PC-9 (cell line): ENCODE measurements at regions not wholly inside any gene's neighbourhood (a gene's known extent, or its start where the extent isn't known, plus 50 kb on each side); places are given as distances from the start of the nearest gene placed in this dataset.

ENCODE experiments used
- BruUV-seq: library from RNA; stranded (reverse); fragments of 400-500 nt; replicated peaks from 2 replicates; lab custom pipeline; 2021; lab: Mats Ljungman, UMichigan
- CTCF ChIA-PET: fragments of 300-600 bp; sonication (Branson Sonifier 250); formaldehyde crosslinking; loops from one replicate; lab custom pipeline; 2022; ENCODE audit warnings: antibody characterized with exemption; lab: Charles Lee
- POLR2A ChIA-PET: fragments of 300-600 bp; sonication (Branson Sonifier 250); formaldehyde crosslinking; loops from one replicate; lab custom pipeline; 2022; ENCODE audit warnings: antibody characterized with exemption; ENCODE audit not compliant: unreplicated experiment; lab: Charles Lee
- DNase-seq, 2 experiments: peaks; one replicate each; pipeline versions ENCODE4 v3.0.0 to v3.0.0-alpha.2; 2015 to 2022; ENCODE audit warnings: mixed read lengths in 1 of 2
- H2AFZ ChIP-seq: fragments of 200-600 bp; sonication (generic); 2 replicates; pipeline ENCODE4 v1.8.1; 2017; ENCODE audit warnings: antibody characterized with exemption
- H3F3A ChIP-seq: fragments of 200-600 bp; sonication (generic); 2 replicates; pipeline ENCODE4 v1.8.1; 2017; ENCODE audit warnings: antibody characterized with exemption, mild to moderate bottlenecking, low read depth; ENCODE audit not compliant: insufficient read depth
- H3K27ac ChIP-seq: fragments of 200-600 bp; sonication (generic); 2 replicates; pipeline ENCODE4 v1.6.1; 2016; ENCODE audit warnings: mixed run types
- H3K27me3 ChIP-seq: fragments of 200-600 bp; sonication (generic); 2 replicates; pipeline ENCODE4 v1.6.1; 2016; ENCODE audit warnings: low read depth, mixed run types; ENCODE audit not compliant: insufficient read depth
- H3K36me3 ChIP-seq: fragments of 200-600 bp; sonication (generic); 2 replicates; pipeline ENCODE4 v1.6.1; 2016; ENCODE audit warnings: low read depth, mixed run types
- H3K4me1 ChIP-seq: fragments of 200-600 bp; sonication (generic); replicated peaks from 2 replicates; pipeline ENCODE4 v1.6.1; 2016; ENCODE audit warnings: mixed run types; ENCODE audit not compliant: insufficient read depth
- H3K4me2 ChIP-seq: fragments of 200-600 bp; sonication (generic); 2 replicates; pipeline ENCODE4 v1.6.1; 2017; ENCODE audit warnings: mixed run types
- H3K4me3 ChIP-seq: fragments of 200-600 bp; sonication (generic); 2 replicates; pipeline ENCODE4 v1.6.1; 2016; ENCODE audit warnings: mixed run types
- H3K79me2 ChIP-seq: fragments of 200-600 bp; sonication (generic); 2 replicates; pipeline ENCODE4 v1.6.1; 2017; ENCODE audit warnings: low read depth, mixed run types
- H3K9me2 ChIP-seq: fragments of 200-600 bp; sonication (generic); 2 replicates; pipeline ENCODE4 v1.8.1; 2017; ENCODE audit warnings: mild to moderate bottlenecking; ENCODE audit not compliant: insufficient read depth
- H3K9me3 ChIP-seq: fragments of 200-600 bp; sonication (generic); 2 replicates; pipeline ENCODE4 v1.8.1; 2016; ENCODE audit warnings: low read depth; ENCODE audit not compliant: insufficient read depth
- H4K20me1 ChIP-seq: fragments of 200-600 bp; sonication (generic); 2 replicates; pipeline ENCODE4 v1.8.1; 2017; ENCODE audit not compliant: insufficient read depth
- CTCF ChIP-seq: fragments of 200-600 bp; sonication (generic); conservative IDR thresholded peaks from 2 replicates; pipeline ENCODE4 v1.6.1; 2017; ENCODE audit warnings: mixed run types, antibody characterized with exemption, mild to moderate bottlenecking, moderate library complexity
- EZH2 ChIP-seq: fragments of 200-600 bp; sonication (generic); IDR thresholded peaks from 2 replicates; pipeline ENCODE4 v1.8.0; 2017; ENCODE audit warnings: antibody characterized with exemption, low read depth
- intact Hi-C: fragments of 100-400 bp; cut with micrococcal nuclease; formaldehyde crosslinking; loops from one replicate; pipeline ENCODE4 v1.10.0; 2022; ENCODE audit not compliant: unreplicated experiment

DNA sequence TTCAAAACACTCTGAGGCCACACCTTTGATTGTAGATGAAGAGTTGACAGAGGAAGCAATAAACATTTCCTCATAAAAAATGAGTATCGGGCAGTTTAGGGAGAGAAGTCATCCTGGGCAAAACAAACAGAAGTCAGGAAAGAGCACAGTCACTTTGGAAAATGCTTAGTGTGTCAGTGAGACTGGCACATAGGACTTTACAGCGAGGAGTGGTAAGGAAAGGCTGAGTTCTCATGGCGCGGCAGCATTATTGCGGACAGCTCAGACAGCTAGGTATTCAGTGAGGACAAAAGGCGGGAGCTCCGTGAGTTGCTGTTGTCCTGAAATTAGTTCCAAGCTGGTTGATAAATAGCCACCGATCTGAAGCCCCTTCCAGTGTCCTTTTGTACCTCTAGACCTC lies 229.9 kb downstream of the SNAPC1 start:
- H3K36me3 ChIP-seq, result no peaks in the 10 kb centered on the region
- BruUV-seq, result no TSS peak
- no peak overlapping the region for H3K4me2 ChIP-seq
- no peak overlapping the region for H3K4me3 ChIP-seq
- no peaks in the 10 kb centered on the region for H3K4me1 ChIP-seq
- H4K20me1 ChIP-seq, result no peaks in the 10 kb centered on the region
- H3K9me2 ChIP-seq, result no peaks in the 10 kb centered on the region; the same call in 1 of the 2 replicates
- ChIA-PET POLR2A (no interaction called here), CTCF (no interaction called here)
- intact Hi-C loops, result no loop called here
- no peak overlapping the region for H2AFZ ChIP-seq
- DNase-seq, result no peak
- no peaks in the 10 kb centered on the region for H3K79me2 ChIP-seq
- H3K9me3 ChIP-seq, result no peaks in the 10 kb centered on the region
- H3F3A ChIP-seq, result no peaks in the 10 kb centered on the region
- H3K27me3 ChIP-seq, result no peaks in the 10 kb centered on the region
- TF ChIP-seq EZH2 (no peak), CTCF (no peak)
- H3K27ac ChIP-seq, result no peak overlapping the region

DNA sequence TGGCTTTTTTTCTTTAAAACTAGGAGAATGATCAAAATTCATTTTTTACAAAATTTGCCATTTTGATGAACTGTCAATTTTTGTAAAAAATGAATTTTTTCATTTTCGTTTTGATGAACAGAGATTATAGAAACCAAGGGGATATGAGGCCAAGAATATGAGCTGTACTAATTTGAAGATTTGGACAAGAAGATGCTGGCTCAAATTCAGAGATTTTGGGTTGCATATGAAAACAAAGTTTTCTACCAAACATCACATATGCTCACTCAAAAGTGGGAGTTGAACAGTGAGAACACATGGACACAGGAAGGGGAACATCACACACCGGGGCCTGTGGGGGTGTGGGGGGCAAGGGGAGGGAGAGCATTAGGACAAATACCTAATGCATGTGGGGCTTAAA lies 230.7 kb downstream of the SNAPC1 start:
- POLR2A ChIA-PET, result no interaction called here
- TF ChIP-seq EZH2 (no peak), CTCF (no peak)

DNA sequence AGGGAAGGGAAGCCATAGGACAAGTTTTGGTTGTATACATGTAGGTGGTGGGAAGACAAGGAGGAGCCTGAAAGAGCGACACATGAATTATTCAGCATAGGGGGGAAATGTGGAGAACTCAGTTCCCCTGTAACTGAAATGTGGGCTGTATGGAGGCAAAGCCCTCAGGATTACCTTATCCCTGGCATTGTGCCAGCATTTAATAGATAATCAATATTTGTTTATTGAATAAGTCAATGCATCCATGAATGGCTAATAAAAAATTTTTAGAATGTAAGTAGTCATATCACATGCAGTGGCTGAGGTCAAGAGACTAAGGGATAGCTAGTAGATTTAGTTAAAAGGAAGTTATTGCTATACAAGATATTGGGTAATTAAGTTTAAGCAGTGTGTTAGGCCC lies 232.4 kb downstream of the SNAPC1 start:
- H3K4me1 ChIP-seq, result no peaks in the 10 kb centered on the region
- H3K9me3 ChIP-seq, result no peaks in the 10 kb centered on the region
- no peaks in the 10 kb centered on the region for H3F3A ChIP-seq
- H3K27me3 ChIP-seq, result no peaks in the 10 kb centered on the region
- no TSS peak for BruUV-seq
- DNase-seq, result no peak
- no peaks in the 10 kb centered on the region for H3K9me2 ChIP-seq
- no peaks in the 10 kb centered on the region for H3K79me2 ChIP-seq
- H3K27ac ChIP-seq, result no peak overlapping the region
- H4K20me1 ChIP-seq, result no peaks in the 10 kb centered on the region
- no peaks in the 10 kb centered on the region for H3K36me3 ChIP-seq
- ChIA-PET POLR2A (no interaction called here), CTCF (interaction anchor here (0.5 kb wide), 1 partner anchor 27 kb away, joined by 3 read pairs; no protein-coding TSS in a partner anchor)
- no peak overlapping the region for H3K4me3 ChIP-seq
- H2AFZ ChIP-seq, result no peak overlapping the region
- intact Hi-C loops, result no loop called here
- TF ChIP-seq EZH2 (no peak), CTCF (no peak)
- H3K4me2 ChIP-seq, result no peak overlapping the region

More for the DNA sequence above, 230.7 kb downstream of the SNAPC1 start:
- no peak overlapping the region for H3K4me3 ChIP-seq
- no peaks in the 10 kb centered on the region for H3K36me3 ChIP-seq
- H3K27ac ChIP-seq, result no peak overlapping the region
- H3K9me3 ChIP-seq, result no peaks in the 10 kb centered on the region
- H2AFZ ChIP-seq, result no peak overlapping the region
- no TSS peak for BruUV-seq
- H3K9me2 ChIP-seq, result no peaks in the 10 kb centered on the region; the same call in 1 of the 2 replicates
- CTCF ChIA-PET, result no interaction called here
- DNase-seq, result no peak
- H3K4me2 ChIP-seq, result no peak overlapping the region
- no peaks in the 10 kb centered on the region for H3K79me2 ChIP-seq
- no peaks in the 10 kb centered on the region for H3K4me1 ChIP-seq
- no peaks in the 10 kb centered on the region for H3K27me3 ChIP-seq
- no peaks in the 10 kb centered on the region for H4K20me1 ChIP-seq
- no peaks in the 10 kb centered on the region for H3F3A ChIP-seq
- intact Hi-C loops, result no loop called here
